KMS-11 (cell line): ENCODE measurements at regions not wholly inside any gene's neighbourhood (a gene's known extent, or its start where the extent isn't known, plus 50 kb on each side); places are given as distances from the start of the nearest gene placed in this dataset.

Experiments used
- H2AFZ ChIP-seq: fragments of 200-600 bp; sonication (generic); 2 replicates; pipeline ENCODE4 v1.6.1; 2016; ENCODE audit warnings: antibody characterized with exemption, mixed run types, low read depth
- H3K27ac ChIP-seq: fragments of 200-600 bp; sonication (generic); 2 replicates; pipeline ENCODE4 v1.6.1; 2016; ENCODE audit warnings: mild to moderate bottlenecking, mixed run types
- H3K27me3 ChIP-seq: fragments of 200-600 bp; sonication (generic); 2 replicates; pipeline ENCODE4 v1.6.1; 2017; ENCODE audit warnings: mild to moderate bottlenecking, low read depth, mixed run types, moderate library complexity; ENCODE audit not compliant: insufficient read depth
- H3K36me3 ChIP-seq: fragments of 200-600 bp; sonication (generic); 2 replicates; pipeline ENCODE4 v1.6.1; 2017; ENCODE audit warnings: mild to moderate bottlenecking, mixed run types; ENCODE audit not compliant: insufficient read depth
- H3K4me1 ChIP-seq: fragments of 200-600 bp; sonication (generic); 2 replicates; pipeline ENCODE4 v1.6.1; 2016; ENCODE audit warnings: mild to moderate bottlenecking, low read depth, mixed run types; ENCODE audit not compliant: poor library complexity, severe bottlenecking
- H3K4me2 ChIP-seq: fragments of 200-600 bp; sonication (generic); 2 replicates; pipeline ENCODE4 v1.7.0; 2016; ENCODE audit warnings: mild to moderate bottlenecking, mixed run types
- H3K4me3 ChIP-seq: fragments of 200-600 bp; sonication (generic); IDR thresholded peaks from 2 replicates; pipeline ENCODE4 v1.6.1; 2017; ENCODE audit warnings: low read depth, low read length, mixed read lengths; ENCODE audit not compliant: insufficient read depth
- H3K79me2 ChIP-seq: fragments of 200-600 bp; sonication (generic); 2 replicates; pipeline ENCODE4 v1.6.1; 2016; ENCODE audit warnings: low read depth, mixed run types; ENCODE audit not compliant: insufficient read depth
- H3K9ac ChIP-seq: fragments of 200-600 bp; sonication (generic); 2 replicates; pipeline ENCODE4 v1.6.1; 2016; ENCODE audit warnings: mild to moderate bottlenecking, mixed run types
- H4K20me1 ChIP-seq: fragments of 200-600 bp; sonication (generic); 2 replicates; pipeline ENCODE4 v1.6.1; 2016; ENCODE audit warnings: mild to moderate bottlenecking, mixed run types; ENCODE audit not compliant: insufficient read depth
- TF ChIP-seq, protein P1 (sequence below): fragments of 200-600 bp; sonication (generic); conservative IDR thresholded peaks from 2 replicates; pipeline ENCODE4 v1.6.1; 2017; ENCODE audit warnings: low read depth, mild to moderate bottlenecking, antibody characterized with exemption, low read length, moderate library complexity, mixed read lengths

DNA sequence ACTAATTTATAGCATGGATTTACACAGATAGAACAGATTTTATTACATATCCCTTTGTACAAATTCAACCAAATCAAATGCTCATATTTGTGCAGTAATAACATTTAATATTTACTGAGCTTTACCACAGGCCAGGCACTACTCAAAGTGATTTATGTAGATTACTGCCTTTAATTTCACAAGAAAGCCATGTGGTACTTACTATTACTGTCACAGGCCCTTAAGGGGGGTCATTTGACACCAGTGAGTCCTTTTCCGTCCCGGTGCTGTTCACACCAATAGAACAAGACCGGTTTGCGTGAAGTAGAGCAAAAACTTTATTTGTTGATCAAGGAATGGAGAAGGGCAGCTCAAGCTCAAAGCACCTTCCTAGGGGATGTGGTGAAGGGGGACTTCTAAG is 308.5 kb upstream of the KCNN2 start:
- Histone ChIP-seq H3K36me3 (no peaks in the 10 kb centered on the region), H3K4me3 (no peak overlapping the region), H3K79me2 (no peaks in the 10 kb centered on the region), H3K4me2 (no peak overlapping the region), H3K4me1 (no peaks in the 10 kb centered on the region), H2AFZ (no peak overlapping the region), H3K27ac (no peak overlapping the region), H3K27me3 (no peaks in the 10 kb centered on the region), H4K20me1 (no peaks in the 10 kb centered on the region), H3K9ac (no peak overlapping the region)
- TF ChIP-seq, protein P1, sequence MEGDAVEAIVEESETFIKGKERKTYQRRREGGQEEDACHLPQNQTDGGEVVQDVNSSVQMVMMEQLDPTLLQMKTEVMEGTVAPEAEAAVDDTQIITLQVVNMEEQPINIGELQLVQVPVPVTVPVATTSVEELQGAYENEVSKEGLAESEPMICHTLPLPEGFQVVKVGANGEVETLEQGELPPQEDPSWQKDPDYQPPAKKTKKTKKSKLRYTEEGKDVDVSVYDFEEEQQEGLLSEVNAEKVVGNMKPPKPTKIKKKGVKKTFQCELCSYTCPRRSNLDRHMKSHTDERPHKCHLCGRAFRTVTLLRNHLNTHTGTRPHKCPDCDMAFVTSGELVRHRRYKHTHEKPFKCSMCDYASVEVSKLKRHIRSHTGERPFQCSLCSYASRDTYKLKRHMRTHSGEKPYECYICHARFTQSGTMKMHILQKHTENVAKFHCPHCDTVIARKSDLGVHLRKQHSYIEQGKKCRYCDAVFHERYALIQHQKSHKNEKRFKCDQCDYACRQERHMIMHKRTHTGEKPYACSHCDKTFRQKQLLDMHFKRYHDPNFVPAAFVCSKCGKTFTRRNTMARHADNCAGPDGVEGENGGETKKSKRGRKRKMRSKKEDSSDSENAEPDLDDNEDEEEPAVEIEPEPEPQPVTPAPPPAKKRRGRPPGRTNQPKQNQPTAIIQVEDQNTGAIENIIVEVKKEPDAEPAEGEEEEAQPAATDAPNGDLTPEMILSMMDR = no peak

DNA sequence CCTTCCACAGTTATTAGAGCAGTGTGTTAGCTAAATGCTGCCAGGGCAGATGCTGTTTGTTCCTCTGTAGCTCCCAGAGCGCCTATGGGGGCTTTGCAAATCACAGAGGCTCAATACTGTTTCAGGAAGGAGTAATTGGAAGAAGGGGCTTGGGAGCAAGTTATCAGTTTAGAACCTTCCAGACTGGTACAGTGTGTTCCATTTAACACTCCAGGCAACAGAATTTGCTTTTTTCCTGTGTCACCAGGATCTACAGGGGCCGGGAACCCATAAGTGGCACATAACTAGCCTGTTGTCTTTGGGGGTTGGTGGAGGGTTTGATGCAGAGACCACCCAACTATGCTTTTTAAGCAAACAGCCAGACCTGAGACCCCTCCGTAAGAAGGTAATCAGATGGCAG is 307.3 kb upstream of the KCNN2 start:
- no peaks in the 10 kb centered on the region for H3K79me2 ChIP-seq
- H3K36me3 ChIP-seq = no peaks in the 10 kb centered on the region
- TF ChIP-seq, protein P1 = no peak
- H3K9ac ChIP-seq = no peak overlapping the region
- no peak overlapping the region for H3K27ac ChIP-seq
- no peaks in the 10 kb centered on the region for H3K4me1 ChIP-seq
- no peak overlapping the region for H3K4me2 ChIP-seq
- H3K27me3 ChIP-seq = no peaks in the 10 kb centered on the region
- no peaks in the 10 kb centered on the region for H4K20me1 ChIP-seq
- no peak overlapping the region for H2AFZ ChIP-seq
- H3K4me3 ChIP-seq = no peak overlapping the region

DNA sequence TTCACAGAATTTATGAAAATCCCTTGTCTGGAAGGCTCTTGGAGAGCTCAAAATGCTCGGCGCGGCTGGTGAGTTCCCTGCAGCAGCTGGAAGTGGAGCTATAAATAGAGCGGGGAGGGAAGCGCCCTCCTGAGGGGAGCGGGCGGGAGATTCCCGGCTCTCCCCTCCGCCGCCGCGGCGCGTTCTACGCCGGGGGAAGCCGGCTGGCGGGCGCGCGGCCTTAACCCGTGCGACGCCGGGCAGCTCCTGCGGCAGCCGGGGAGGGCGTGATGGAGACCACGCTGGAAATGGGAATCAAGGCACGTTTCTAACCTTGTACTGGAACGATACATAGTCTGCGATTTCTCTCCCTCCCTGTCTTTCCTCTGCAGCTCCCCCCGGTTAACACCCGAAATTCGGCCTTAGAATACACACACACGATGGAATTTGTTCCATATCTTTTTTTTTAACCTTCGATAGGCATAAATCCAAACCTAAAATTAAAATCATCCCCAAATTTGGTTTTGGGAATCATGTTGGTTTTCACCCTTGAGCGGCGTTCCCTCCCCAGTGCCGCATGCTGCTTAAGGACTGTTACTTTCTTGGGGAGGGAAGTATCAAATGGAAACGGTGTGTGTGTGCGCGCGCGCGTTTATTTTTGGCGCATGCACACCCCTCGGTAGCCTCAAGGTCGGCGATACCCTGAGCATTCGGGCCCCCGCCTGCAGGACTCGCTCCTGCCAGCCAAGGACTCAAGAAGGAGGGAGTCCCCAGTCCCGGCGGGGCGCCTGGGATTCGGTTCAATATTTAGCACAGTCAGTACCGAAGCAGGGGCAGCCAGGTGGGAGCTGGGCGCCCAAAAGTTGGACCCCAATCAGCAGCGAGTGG is 306.3 kb upstream of the KCNN2 start:
- Histone ChIP-seq H2AFZ (no peak overlapping the region), H3K27me3 (no peaks in the 10 kb centered on the region), H3K4me2 (no peak overlapping the region), H3K36me3 (no peaks in the 10 kb centered on the region), H3K79me2 (no peaks in the 10 kb centered on the region), H3K4me1 (no peaks in the 10 kb centered on the region), H3K27ac (no peak overlapping the region), H4K20me1 (no peaks in the 10 kb centered on the region), H3K9ac (no peak overlapping the region), H3K4me3 (no peak overlapping the region)
- TF ChIP-seq, protein P1 = no peak

DNA sequence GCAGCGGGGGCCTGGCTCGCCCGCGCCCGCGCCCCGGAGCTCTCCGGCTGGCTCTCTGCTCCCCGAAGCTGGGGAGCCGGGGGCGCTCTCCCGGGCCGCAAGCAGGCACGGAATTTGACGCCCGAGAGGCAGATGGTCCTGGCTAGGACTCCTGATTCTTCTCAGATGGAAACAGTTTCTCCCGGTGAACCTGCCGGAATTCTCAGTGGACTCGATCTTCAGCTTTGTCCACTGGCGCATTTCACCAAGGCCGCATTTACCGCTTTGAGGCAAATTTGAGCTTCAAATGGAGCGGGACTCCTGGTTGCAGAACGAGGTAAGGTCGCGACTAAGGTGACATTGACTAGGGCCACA is 305.7 kb upstream of the KCNN2 start:
- no peak overlapping the region for H3K4me3 ChIP-seq
- no peaks in the 10 kb centered on the region for H3K27me3 ChIP-seq
- TF ChIP-seq, protein P1 = no peak
- no peak overlapping the region for H3K4me2 ChIP-seq
- no peaks in the 10 kb centered on the region for H3K4me1 ChIP-seq
- no peaks in the 10 kb centered on the region for H3K79me2 ChIP-seq
- H2AFZ ChIP-seq = no peak overlapping the region
- H3K27ac ChIP-seq = no peak overlapping the region
- H4K20me1 ChIP-seq = no peaks in the 10 kb centered on the region
- no peak overlapping the region for H3K9ac ChIP-seq
- H3K36me3 ChIP-seq = no peaks in the 10 kb centered on the region
